HG02763 (cell line): ENCODE measurements at regions not wholly inside any gene's neighbourhood (a gene's known extent, or its start where the extent isn't known, plus 50 kb on each side); places are given as distances from the start of the nearest gene placed in this dataset.

Source experiments
- ATAC-seq: cut with Tn5 transposase; IDR thresholded peaks from one replicate; pipeline ENCODE4 v1.9.1; 2021; ENCODE audit warnings: mild to moderate bottlenecking, moderate library complexity; ENCODE audit not compliant: unreplicated experiment

GRCh38 chr12:124418156-124418555, 123.3 kb downstream of the RFLNA start:
- no peak for ATAC-seq

- ATAC-seq = no peak
These were observed 121.9 kb downstream of the RFLNA start for GRCh38 chr12:124416516-124417395.

- ATAC-seq = no peak
These were observed 120.2 kb downstream of the RFLNA start for GRCh38 chr12:124415064-124415463.

GRCh38 chr12:124413915-124414314, 119.0 kb downstream of the RFLNA start:
- ATAC-seq = no peak

GRCh38 chr12:124413401-124413800, 118.5 kb downstream of the RFLNA start:
- ATAC-seq = no peak

- ATAC-seq = no peak
These were observed 117.7 kb downstream of the RFLNA start for GRCh38 chr12:124412646-124413015.

GRCh38 chr12:124411953-124412645, 117.2 kb downstream of the RFLNA start:
- no peak for ATAC-seq

- no peak for ATAC-seq
These were observed 116.5 kb downstream of the RFLNA start for GRCh38 chr12:124411281-124411878.

GRCh38 chr12:124410354-124411175, 115.7 kb downstream of the RFLNA start:
- ATAC-seq = no peak

- no peak for ATAC-seq
These were observed 114.1 kb downstream of the RFLNA start for GRCh38 chr12:124408822-124409517.

GRCh38 chr12:124407074-124407473, 112.2 kb downstream of the RFLNA start:
- no peak for ATAC-seq

GRCh38 chr12:124406043-124406442, 111.2 kb downstream of the RFLNA start:
- no peak for ATAC-seq

- no peak for ATAC-seq
These were observed 110.7 kb downstream of the RFLNA start for GRCh38 chr12:124405592-124405991.

GRCh38 chr12:124405151-124405550, 110.3 kb downstream of the RFLNA start:
- ATAC-seq = no peak

- no peak for ATAC-seq
These were observed 109.4 kb downstream of the RFLNA start for GRCh38 chr12:124404162-124404784.

GRCh38 chr12:124403273-124403672, 108.4 kb downstream of the RFLNA start:
- no peak for ATAC-seq

GRCh38 chr12:124402248-124403066, 107.6 kb downstream of the RFLNA start:
- ATAC-seq = no peak

GRCh38 chr12:124401704-124402221, 106.9 kb downstream of the RFLNA start:
- no peak for ATAC-seq

GRCh38 chr12:124400124-124400523, 105.2 kb downstream of the RFLNA start:
- no peak for ATAC-seq
